ENCODE measurements at regions not wholly inside any gene's neighbourhood (a gene's known extent, or its start where the extent isn't known, plus 50 kb on each side); places are given as distances from the start of the nearest gene placed in this dataset.

GRCh38 chr5:6086871-6087270, 291.5 kb downstream of the MED10 start:
- Mint-ChIP-seq H3K4me3 (no peak overlapping the region), H3K27ac (no peak overlapping the region), H3K4me1 (peaks cover 4 to 8% of the 10 kb centered on the region in 2 experiments; a peak in 3 of 4 replicates), H3K9me3 (no peaks in the 10 kb centered on the region; a peak in 2 of 5 replicates), H3K27me3 (ENCODE audit: low read depth) (no peaks in the 10 kb centered on the region; the same call in 1 of the 2 replicates), H3K36me3 (ENCODE audit: insufficient read depth in 1 of 3, low read depth in 3 of 3) (peaks cover 0 to 1% (median 0%) of the 10 kb centered on the region in 3 experiments; a peak in 1 of 7 replicates)
- no peak overlapping the region for H2AK5ac ChIP-seq (ENCODE audit: insufficient read length, low read length)
- peaks cover 4% of the 10 kb centered on the region; the same call in 1 of the 2 replicates for H3K4me1 ChIP-seq (ENCODE audit: insufficient read depth, low read length)
- no peak overlapping the region for H2BK12ac ChIP-seq (ENCODE audit: insufficient read length, low read depth, low read length)
- no peaks in the 10 kb centered on the region for H3K79me1 ChIP-seq (ENCODE audit: insufficient read depth, low read depth, low read length, poor library complexity, severe bottlenecking)
- no peak overlapping the region for H3K4me2 ChIP-seq (ENCODE audit: insufficient read depth, insufficient read length, low read length)
- H2BK5ac ChIP-seq (ENCODE audit: insufficient read length, low read length) = no peak overlapping the region
- H3K9me3 ChIP-seq (ENCODE audit: control insufficient read depth, low read depth, low read length) = no peaks in the 10 kb centered on the region
- no peaks in the 10 kb centered on the region for H3K27me3 ChIP-seq (ENCODE audit: insufficient read depth, low read length)
- H3K4ac ChIP-seq (ENCODE audit: low read depth, low read length) = no peak overlapping the region
- no peak overlapping the region for H3K9ac ChIP-seq (ENCODE audit: extremely low read depth, insufficient read length, low read length)
- no CpG with 5 or more reads among the region's 4 CpGs for WGBS (ENCODE audit: extremely low coverage, insufficient read length, low lambda C conversion rate)
- no peak overlapping the region for H4K5ac ChIP-seq (ENCODE audit: insufficient read length, low read depth, low read length)
- no peak overlapping the region for H3K18ac ChIP-seq (ENCODE audit: insufficient read length, low read depth, low read length)
- H3T11ph ChIP-seq (ENCODE audit: low read length) = no peak overlapping the region
- H2BK15ac ChIP-seq (ENCODE audit: low read depth, low read length) = no peak overlapping the region
- no peak overlapping the region for H4K8ac ChIP-seq (replicated peaks; ENCODE audit: insufficient read length, low read depth, low read length)
- H3K23ac ChIP-seq (ENCODE audit: insufficient read length, low read depth, low read length) = no peak overlapping the region
- no peaks in the 10 kb centered on the region for H4K20me1 ChIP-seq (ENCODE audit: control insufficient read depth, insufficient read depth, insufficient read length)
- H2BK20ac ChIP-seq (ENCODE audit: low read depth, low read length, poor library complexity, severe bottlenecking) = no peak overlapping the region
- no peaks in the 10 kb centered on the region for H3K23me2 ChIP-seq (ENCODE audit: insufficient read length, low read depth, low read length, poor library complexity, severe bottlenecking)
- no peak overlapping the region for H2AFZ ChIP-seq (ENCODE audit: low read length)
- no peak overlapping the region for H4K91ac ChIP-seq (ENCODE audit: insufficient read length, low read depth, low read length)
- H3K14ac ChIP-seq (ENCODE audit: insufficient read depth, low read length) = no peak overlapping the region
- H3K56ac ChIP-seq (ENCODE audit: insufficient read length, low read depth, low read length) = no peak overlapping the region
- no peak for DNase-seq
- no peak overlapping the region for H3K27ac ChIP-seq (ENCODE audit: insufficient read length, low read depth, low read length)
- no peak overlapping the region for H2BK120ac ChIP-seq (ENCODE audit: low read depth, low read length, poor library complexity, severe bottlenecking)
- TF ChIP-seq, protein P1, sequence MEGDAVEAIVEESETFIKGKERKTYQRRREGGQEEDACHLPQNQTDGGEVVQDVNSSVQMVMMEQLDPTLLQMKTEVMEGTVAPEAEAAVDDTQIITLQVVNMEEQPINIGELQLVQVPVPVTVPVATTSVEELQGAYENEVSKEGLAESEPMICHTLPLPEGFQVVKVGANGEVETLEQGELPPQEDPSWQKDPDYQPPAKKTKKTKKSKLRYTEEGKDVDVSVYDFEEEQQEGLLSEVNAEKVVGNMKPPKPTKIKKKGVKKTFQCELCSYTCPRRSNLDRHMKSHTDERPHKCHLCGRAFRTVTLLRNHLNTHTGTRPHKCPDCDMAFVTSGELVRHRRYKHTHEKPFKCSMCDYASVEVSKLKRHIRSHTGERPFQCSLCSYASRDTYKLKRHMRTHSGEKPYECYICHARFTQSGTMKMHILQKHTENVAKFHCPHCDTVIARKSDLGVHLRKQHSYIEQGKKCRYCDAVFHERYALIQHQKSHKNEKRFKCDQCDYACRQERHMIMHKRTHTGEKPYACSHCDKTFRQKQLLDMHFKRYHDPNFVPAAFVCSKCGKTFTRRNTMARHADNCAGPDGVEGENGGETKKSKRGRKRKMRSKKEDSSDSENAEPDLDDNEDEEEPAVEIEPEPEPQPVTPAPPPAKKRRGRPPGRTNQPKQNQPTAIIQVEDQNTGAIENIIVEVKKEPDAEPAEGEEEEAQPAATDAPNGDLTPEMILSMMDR (conservative IDR thresholded peaks at IDR 0.05) = no peak
- no peaks in the 10 kb centered on the region for H3K79me2 ChIP-seq (ENCODE audit: insufficient read depth, low read length)
